Skeletal muscle cell (primary cell): ENCODE measurements at regions not wholly inside any gene's neighbourhood (a gene's known extent, or its start where the extent isn't known, plus 50 kb on each side); places are given as distances from the start of the nearest gene placed in this dataset.
"Not testable (repeated sequence)": the region's sequence is repeated elsewhere in the genome, so short reads cannot be mapped to it uniquely, and the experiment has no call there.

Experiments used
- DNase-seq: peaks from one replicate; pipeline ENCODE4 v3.0.0-alpha.2; 2010; ENCODE audit warnings: low read depth
- H3K4me3 ChIP-seq: 2 replicates; pipeline ENCODE4 v1.5.1; 2011; ENCODE audit warnings: low read depth, mild to moderate bottlenecking, control low read depth, low read length, moderate library complexity

- no peak for DNase-seq
- H3K4me3 ChIP-seq, result no peak overlapping the region
These were observed 121.1 kb upstream of the SYT6 start for GRCh38 chr1:114274621-114275317.

- H3K4me3 ChIP-seq, result no peak overlapping the region
- no peak for DNase-seq
These were observed 118.9 kb upstream of the SYT6 start for GRCh38 chr1:114272593-114272992.

- H3K4me3 ChIP-seq, result no peak overlapping the region
- no peak for DNase-seq
These were observed 117.0 kb upstream of the SYT6 start for GRCh38 chr1:114270718-114271117.

GRCh38 chr1:114270282-114270681, 116.6 kb upstream of the SYT6 start:
- no peak for DNase-seq
- H3K4me3 ChIP-seq, result no peak overlapping the region

- DNase-seq, result no peak
- no peak overlapping the region for H3K4me3 ChIP-seq
These were observed 115.9 kb upstream of the SYT6 start for GRCh38 chr1:114269539-114269938.

- DNase-seq, result no peak
- no peak overlapping the region for H3K4me3 ChIP-seq
These were observed 109.7 kb upstream of the SYT6 start for GRCh38 chr1:114263343-114263742.

GRCh38 chr1:114262337-114262736, 108.7 kb upstream of the SYT6 start:
- H3K4me3 ChIP-seq, result no peak overlapping the region

GRCh38 chr1:114260805-114261484, 107.3 kb upstream of the SYT6 start:
- DNase-seq, result no peak
- no peak overlapping the region for H3K4me3 ChIP-seq

More at GRCh38 chr1:114262337-114262736, 108.7 kb upstream of the SYT6 start:
- no peak for DNase-seq

GRCh38 chr1:114259511-114260160, 106.0 kb upstream of the SYT6 start:
- no peak for DNase-seq
- H3K4me3 ChIP-seq, result no peak overlapping the region

GRCh38 chr1:114258633-114259032, 105.0 kb upstream of the SYT6 start:
- DNase-seq, result no peak
- no peak overlapping the region for H3K4me3 ChIP-seq

GRCh38 chr1:114258074-114258473, 104.4 kb upstream of the SYT6 start:
- DNase-seq, result no peak
- no peak overlapping the region for H3K4me3 ChIP-seq

- DNase-seq, result no peak
- no peak overlapping the region for H3K4me3 ChIP-seq
These were observed 103.9 kb upstream of the SYT6 start for GRCh38 chr1:114257554-114257953.

GRCh38 chr1:114253900-114254299, 100.2 kb upstream of the SYT6 start:
- DNase-seq, result no peak

GRCh38 chr1:114251573-114251939, 97.9 kb upstream of the SYT6 start:
- no peak for DNase-seq
- H3K4me3 ChIP-seq, result no peak overlapping the region

More at GRCh38 chr1:114253900-114254299, 100.2 kb upstream of the SYT6 start:
- no peak overlapping the region for H3K4me3 ChIP-seq

GRCh38 chr1:114250683-114251572, 97.3 kb upstream of the SYT6 start:
- no peak for DNase-seq
- H3K4me3 ChIP-seq, result no peak overlapping the region

GRCh38 chr1:114249691-114250090, 96.0 kb upstream of the SYT6 start:
- no peak for DNase-seq
- H3K4me3 ChIP-seq, result no peak overlapping the region

- H3K4me3 ChIP-seq, result no peak overlapping the region
- DNase-seq, result no peak
These were observed 94.5 kb upstream of the SYT6 start for GRCh38 chr1:114248162-114248561.

GRCh38 chr1:114242531-114243210, 89.0 kb upstream of the SYT6 start:
- not testable (repeated sequence) for H3K4me3 ChIP-seq, DNase-seq

- no peak for DNase-seq
- no peak overlapping the region for H3K4me3 ChIP-seq
These were observed 84.4 kb upstream of the SYT6 start for GRCh38 chr1:114238053-114238452.
